Stomach (tissue), 8 donors: ENCODE measurements at regions not wholly inside any gene's neighbourhood (a gene's known extent, or its start where the extent isn't known, plus 50 kb on each side); places are given as distances from the start of the nearest gene placed in this dataset.

Experiments used
- DNase-seq, 2 donors: peaks; one replicate each; pipeline versions ENCODE4 v3.0.0 to v3.0.0-alpha.2; 2013 to 2019
- H3K27ac ChIP-seq, 5 donors: fragments of 200-600 bp in 4 of 5; sonication (generic) in 4 of 5; one replicate each; pipeline ENCODE4 v1.5.1; 2013 to 2019; ENCODE audit warnings: mild to moderate bottlenecking in 1 of 5, moderate library complexity in 1 of 5
- H3K27me3 ChIP-seq, 3 donors: fragments of 200-600 bp; sonication (generic); one replicate each; pipeline ENCODE4 v1.5.1; 2017 to 2019; ENCODE audit warnings: mixed run types in 1 of 3
- H3K36me3 ChIP-seq, 4 donors: fragments of 200-600 bp; sonication (generic); 1 replicate in 3 of 4; 2 replicates in 1 of 4; pipeline ENCODE4 v1.5.1; 2016 to 2019
- H3K4me1 ChIP-seq, 4 donors: fragments of 200-600 bp; sonication (generic); one replicate each; pipeline ENCODE4 v1.5.1; 2016 to 2019
- H3K4me3 ChIP-seq, 4 donors: fragments of 200-600 bp; sonication (generic) in 3 of 4; one replicate each; pipeline ENCODE4 v1.5.1; 2016 to 2019; ENCODE audit warnings: mild to moderate bottlenecking in 1 of 4
- H3K9me3 ChIP-seq, 4 donors: fragments of 200-600 bp; sonication (generic); one replicate each; pipeline ENCODE4 v1.5.1; 2016 to 2019
- EP300 ChIP-seq: sonication (generic); formaldehyde crosslinking; IDR thresholded peaks from one replicate; pipeline ENCODE4 v1.6.1; 2017; ENCODE audit warnings: antibody characterized with exemption
- POLR2A ChIP-seq, 4 donors: fragments of 450-650 bp; IDR thresholded peaks; one replicate each; pipeline ENCODE4 v1.6.1; 2016; ENCODE audit warnings: antibody characterized with exemption in 4 of 4, control low read depth in 2 of 4, mild to moderate bottlenecking in 1 of 4, moderate library complexity in 1 of 4
- POLR2AphosphoS5 ChIP-seq, 3 donors: sonication (generic); formaldehyde crosslinking; IDR thresholded peaks; one replicate each; pipeline ENCODE4 v1.6.1; 2016; ENCODE audit warnings: antibody characterized with exemption in 3 of 3
- WGBS, 5 donors: extraction: QIAGEN DNeasy Blood & Tissue Kit in 3 of 5; methylation state at CpG; one replicate each; pipeline versions ENCODE4 v1.1.5 to v1.1.7; 2013 to 2018; 5-methylcytosine and 5-hydroxymethylcytosine counted together
- intact Hi-C: fragments of 100-400 bp; cut with DNase I; formaldehyde crosslinking; loops from one replicate; pipeline ENCODE4 v1.15.1; 2023; ENCODE audit warnings: low total_unique reads
- TF ChIP-seq, protein P1 (sequence below), 7 experiments: fragments of 450-650 bp in 4 of 7; fragments of 200-600 bp in 3 of 7; sonication (generic) in 3 of 7; IDR thresholded peaks; one replicate each; pipeline ENCODE4 v1.5.1; 2016 to 2019; ENCODE audit warnings: antibody characterized with exemption in 7 of 7, control low read depth in 2 of 7, mild to moderate bottlenecking in 1 of 7
- donor health status: healthy with polysubstance abuse.
- donor health status: Bipolar disorder and iron deficiency.
- donor health status: healthy.

DNA sequence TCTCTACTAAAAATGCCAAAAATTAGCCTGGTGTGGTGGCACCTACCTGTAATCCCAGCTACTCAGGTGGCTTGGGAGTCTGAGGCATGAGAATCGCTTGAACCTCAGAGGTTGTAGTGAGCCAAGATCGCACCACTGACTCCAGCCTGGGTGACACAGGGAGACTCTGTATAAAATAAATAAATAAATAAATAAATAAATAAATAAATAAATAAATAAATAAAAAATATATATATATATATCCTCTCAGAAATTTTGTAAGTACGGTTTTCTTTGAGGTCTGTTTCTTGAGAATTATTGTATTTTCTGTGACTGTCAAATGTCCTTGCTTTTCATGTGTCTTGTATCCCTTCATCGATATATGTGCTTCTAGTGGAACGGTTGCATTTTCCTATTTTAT lies 406.9 kb upstream of the FIGN start:
- Histone ChIP-seq H3K36me3 (no peaks in the 10 kb centered on the region), H3K27me3 (no peaks in the 10 kb centered on the region), H3K4me3 (no peak overlapping the region), H3K27ac (no peak overlapping the region), H3K9me3 (peaks cover 0 to 7% (median 0%) of the 10 kb centered on the region in 4 donors), H3K4me1 (no peaks in the 10 kb centered on the region)
- TF ChIP-seq POLR2AphosphoS5 (IDR thresholded peaks at IDR 0.05), result no peak
- TF ChIP-seq, protein P1, sequence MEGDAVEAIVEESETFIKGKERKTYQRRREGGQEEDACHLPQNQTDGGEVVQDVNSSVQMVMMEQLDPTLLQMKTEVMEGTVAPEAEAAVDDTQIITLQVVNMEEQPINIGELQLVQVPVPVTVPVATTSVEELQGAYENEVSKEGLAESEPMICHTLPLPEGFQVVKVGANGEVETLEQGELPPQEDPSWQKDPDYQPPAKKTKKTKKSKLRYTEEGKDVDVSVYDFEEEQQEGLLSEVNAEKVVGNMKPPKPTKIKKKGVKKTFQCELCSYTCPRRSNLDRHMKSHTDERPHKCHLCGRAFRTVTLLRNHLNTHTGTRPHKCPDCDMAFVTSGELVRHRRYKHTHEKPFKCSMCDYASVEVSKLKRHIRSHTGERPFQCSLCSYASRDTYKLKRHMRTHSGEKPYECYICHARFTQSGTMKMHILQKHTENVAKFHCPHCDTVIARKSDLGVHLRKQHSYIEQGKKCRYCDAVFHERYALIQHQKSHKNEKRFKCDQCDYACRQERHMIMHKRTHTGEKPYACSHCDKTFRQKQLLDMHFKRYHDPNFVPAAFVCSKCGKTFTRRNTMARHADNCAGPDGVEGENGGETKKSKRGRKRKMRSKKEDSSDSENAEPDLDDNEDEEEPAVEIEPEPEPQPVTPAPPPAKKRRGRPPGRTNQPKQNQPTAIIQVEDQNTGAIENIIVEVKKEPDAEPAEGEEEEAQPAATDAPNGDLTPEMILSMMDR (IDR thresholded peaks at IDR 0.05), result no peak
- TF ChIP-seq EP300, result no peak
- TF ChIP-seq POLR2A (IDR thresholded peaks at IDR 0.05), result no peak
- DNase-seq, result no peak
- WGBS, 5 donors, result 93 to 96% (median 95%) methylated on average over 5 of the region's 5 CpGs
- intact Hi-C loops, result no loop called here

DNA sequence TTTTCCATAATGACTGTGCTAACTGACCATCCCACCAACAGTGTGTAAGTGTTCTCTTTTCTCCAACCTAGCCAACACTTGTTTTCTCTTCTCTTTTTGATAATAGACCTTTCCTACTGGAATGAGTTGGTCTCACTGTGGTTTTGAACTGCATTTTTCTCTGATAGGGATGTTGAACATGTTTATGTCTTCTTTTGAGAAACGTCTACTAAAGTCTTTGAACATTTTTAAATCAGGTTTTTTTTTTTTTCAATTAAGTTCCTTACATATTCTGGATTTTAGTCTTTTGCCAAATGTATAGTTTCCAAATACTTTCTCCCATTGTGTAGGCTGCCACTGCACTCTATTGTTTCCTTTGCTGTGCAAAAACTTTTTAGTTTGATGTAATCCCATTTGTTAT lies 405.5 kb upstream of the FIGN start:
- Histone ChIP-seq H3K4me1 (no peaks in the 10 kb centered on the region), H3K9me3 (peaks cover 0 to 7% (median 0%) of the 10 kb centered on the region in 4 donors), H3K27me3 (no peaks in the 10 kb centered on the region), H3K27ac (no peak overlapping the region), H3K4me3 (no peak overlapping the region), H3K36me3 (no peaks in the 10 kb centered on the region)
- WGBS, 5 donors, result 21 to 45% (median 26%) methylated on average over 1 of the region's 1 CpG
- no peak for DNase-seq
- intact Hi-C loops, result no loop called here
- TF ChIP-seq POLR2AphosphoS5 (IDR thresholded peaks at IDR 0.05) (no peak), POLR2A (IDR thresholded peaks at IDR 0.05) (no peak)

DNA sequence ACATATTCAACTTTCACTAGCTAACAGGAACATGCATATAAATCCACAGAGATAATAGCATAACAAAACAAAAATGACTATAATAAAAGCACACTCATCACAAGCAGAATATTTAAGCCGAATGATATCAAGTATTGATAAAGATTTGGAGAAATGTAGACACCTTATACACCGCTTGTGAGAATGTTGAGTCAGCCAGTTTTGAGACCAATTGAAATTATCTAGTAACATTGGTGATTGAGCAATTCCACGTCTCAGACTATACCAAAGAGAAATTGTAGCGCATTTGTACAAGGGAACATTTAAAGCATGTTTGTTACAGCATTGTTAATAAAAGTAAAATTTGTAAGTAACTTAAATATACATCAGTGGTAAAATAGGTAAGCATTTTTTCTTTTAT lies 402.9 kb upstream of the FIGN start:
- Histone ChIP-seq H3K36me3 (no peaks in the 10 kb centered on the region), H3K4me1 (no peaks in the 10 kb centered on the region), H3K27me3 (no peaks in the 10 kb centered on the region), H3K4me3 (no peak overlapping the region), H3K9me3 (peaks cover 0 to 7% (median 0%) of the 10 kb centered on the region in 4 donors), H3K27ac (no peak overlapping the region)
- 83 to 87% (median 86%) methylated on average over 4 of the region's 4 CpGs for WGBS, 5 donors
- DNase-seq, result no peak
- no peak for TF ChIP-seq POLR2A (IDR thresholded peaks at IDR 0.05)
- no peak for TF ChIP-seq POLR2AphosphoS5 (IDR thresholded peaks at IDR 0.05)
- TF ChIP-seq EP300, result no peak
- TF ChIP-seq, protein P1 (IDR thresholded peaks at IDR 0.05), result no peak
- intact Hi-C loops, result no loop called here

DNA sequence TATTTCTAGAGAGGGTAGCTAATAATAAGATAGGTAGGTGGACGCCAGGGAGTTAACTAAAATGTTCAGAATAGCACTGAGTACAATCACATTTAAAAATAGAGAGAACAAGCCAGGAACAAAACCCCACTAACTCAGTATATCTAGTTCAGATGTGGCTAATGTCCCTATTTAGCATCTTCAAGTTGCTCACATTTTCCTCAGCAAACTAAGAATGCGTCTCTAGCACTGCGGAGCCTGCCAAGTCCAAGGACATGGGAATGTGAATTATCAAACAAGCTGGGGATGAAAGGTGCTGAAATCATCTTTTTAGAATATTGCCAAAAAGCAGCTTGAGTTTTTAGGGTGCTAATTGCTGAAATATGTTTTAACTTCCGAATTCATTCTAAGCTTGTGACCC lies 398.5 kb upstream of the FIGN start:
- 54 to 80% (median 71%) methylated on average over 4 of the region's 4 CpGs for WGBS, 5 donors

DNA sequence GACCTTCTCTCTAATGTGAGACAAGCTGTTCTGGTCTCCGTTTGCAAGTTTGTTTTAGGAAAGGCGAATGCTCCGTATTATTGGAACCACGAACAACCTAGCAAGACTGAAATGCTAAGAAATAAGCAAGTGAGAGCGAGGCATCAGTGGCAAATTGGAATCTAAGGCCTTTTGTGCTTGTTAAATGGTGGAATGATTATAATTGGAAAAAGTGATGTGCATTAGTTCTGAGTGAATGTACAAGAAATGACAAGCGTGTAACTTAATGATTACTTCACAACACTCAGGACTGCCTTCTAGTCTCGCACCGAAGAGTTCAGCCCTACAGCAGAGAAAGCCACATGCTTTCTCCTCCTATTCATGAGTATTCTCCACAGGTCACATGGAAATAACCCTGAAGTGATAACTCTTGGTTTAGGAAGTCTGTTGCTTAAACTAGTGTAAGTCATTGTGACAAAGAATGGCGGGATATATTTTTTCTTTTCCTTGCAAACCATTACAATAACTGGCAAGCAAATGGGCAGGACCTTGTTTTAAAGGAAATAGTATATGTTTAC lies 392.2 kb upstream of the FIGN start:
- no peak for DNase-seq
- TF ChIP-seq, protein P1 (IDR thresholded peaks at IDR 0.05), result no peak
- TF ChIP-seq EP300, result no peak
- no peak for TF ChIP-seq POLR2AphosphoS5 (IDR thresholded peaks at IDR 0.05)

More for the DNA sequence above, 398.5 kb upstream of the FIGN start:
- TF ChIP-seq POLR2AphosphoS5 (IDR thresholded peaks at IDR 0.05), result no peak
- no peak for TF ChIP-seq EP300
- TF ChIP-seq POLR2A (IDR thresholded peaks at IDR 0.05), result no peak
- TF ChIP-seq, protein P1 (IDR thresholded peaks at IDR 0.05), result no peak
- Histone ChIP-seq H3K27me3 (no peaks in the 10 kb centered on the region), H3K4me1 (no peaks in the 10 kb centered on the region), H3K36me3 (no peaks in the 10 kb centered on the region), H3K4me3 (no peak overlapping the region), H3K9me3 (no peaks in the 10 kb centered on the region), H3K27ac (no peak overlapping the region)
- intact Hi-C loops, result no loop called here
- DNase-seq, result peak in 1 of 2 donors; percentile 16

More for the DNA sequence above, 392.2 kb upstream of the FIGN start:
- H3K4me3 ChIP-seq, result no peak overlapping the region
- no peaks in the 10 kb centered on the region for H3K9me3 ChIP-seq
- H3K27me3 ChIP-seq, result no peaks in the 10 kb centered on the region
- no peaks in the 10 kb centered on the region for H3K4me1 ChIP-seq
- no peak overlapping the region for H3K27ac ChIP-seq
- H3K36me3 ChIP-seq, result no peaks in the 10 kb centered on the region
- intact Hi-C loops, result no loop called here
- 78 to 88% (median 83%) methylated on average over 9 of the region's 9 CpGs for WGBS, 5 donors
